ENCODE measurements at regions not wholly inside any gene's neighbourhood (a gene's known extent, or its start where the extent isn't known, plus 50 kb on each side); places are given as distances from the start of the nearest gene placed in this dataset.

GRCh38 chr1:101116006-101116405 lies 90.4 kb upstream of the DPH5 start:
- TF ChIP-seq CTCF (IDR thresholded peaks at IDR 0.05) (no peak), EP300 (IDR thresholded peaks at IDR 0.05) (no peak)

All from tibial nerve (tissue), 4 donors.